SK-N-MC (cell line): ENCODE measurements at regions not wholly inside any gene's neighbourhood (a gene's known extent, or its start where the extent isn't known, plus 50 kb on each side); places are given as distances from the start of the nearest gene placed in this dataset.
"Not testable (repeated sequence)": the region's sequence is repeated elsewhere in the genome, so short reads cannot be mapped to it uniquely, and the experiment has no call there.

ENCODE experiments used
- DNase-seq: peaks from one replicate; pipeline ENCODE4 v3.0.0-alpha.2; 2011; ENCODE audit warnings: low read depth, low spot score
- H3K27ac ChIP-seq: fragments of 200-600 bp; sonication (generic); 2 replicates; pipeline ENCODE4 v1.5.1; 2016; ENCODE audit warnings: mixed run types
- H3K36me3 ChIP-seq: fragments of 200-600 bp; sonication (generic); 2 replicates; pipeline ENCODE4 v1.6.1; 2017; ENCODE audit warnings: antibody characterized with exemption, low read length, mixed read lengths; ENCODE audit not compliant: insufficient read depth
- H3K4me3 ChIP-seq: fragments of 200-600 bp; sonication (generic); 2 replicates; pipeline ENCODE4 v1.5.1; 2016
- H3K9ac ChIP-seq: fragments of 200-600 bp; sonication (generic); 2 replicates; pipeline ENCODE4 v1.8.0; 2017; ENCODE audit warnings: mixed run types, mixed read lengths; ENCODE audit not compliant: insufficient read length
- H3K9me3 ChIP-seq: fragments of 200-600 bp; sonication (generic); 2 replicates; pipeline ENCODE4 v1.6.1; 2017; ENCODE audit warnings: low read depth, mild to moderate bottlenecking, antibody characterized with exemption, low read length, moderate library complexity, mixed read lengths
- EZH2 ChIP-seq: fragments of 200-600 bp; sonication (generic); IDR thresholded peaks from one replicate; pipeline ENCODE4 v1.6.1; 2017; ENCODE audit warnings: antibody characterized with exemption
- FOXP2 ChIP-seq: optimal IDR thresholded peaks from 2 replicates; pipeline ENCODE3; 2011; ENCODE audit warnings: mild to moderate bottlenecking, moderate library complexity; ENCODE audit not compliant: insufficient read depth; ENCODE audit errors: extremely low read length, control extremely low read depth
- POLR2AphosphoS5 ChIP-seq: IDR thresholded peaks from 2 replicates; pipeline ENCODE4 v1.6.1; 2012; ENCODE audit warnings: mild to moderate bottlenecking, low read depth, low read length, borderline replicate concordance

DNA sequence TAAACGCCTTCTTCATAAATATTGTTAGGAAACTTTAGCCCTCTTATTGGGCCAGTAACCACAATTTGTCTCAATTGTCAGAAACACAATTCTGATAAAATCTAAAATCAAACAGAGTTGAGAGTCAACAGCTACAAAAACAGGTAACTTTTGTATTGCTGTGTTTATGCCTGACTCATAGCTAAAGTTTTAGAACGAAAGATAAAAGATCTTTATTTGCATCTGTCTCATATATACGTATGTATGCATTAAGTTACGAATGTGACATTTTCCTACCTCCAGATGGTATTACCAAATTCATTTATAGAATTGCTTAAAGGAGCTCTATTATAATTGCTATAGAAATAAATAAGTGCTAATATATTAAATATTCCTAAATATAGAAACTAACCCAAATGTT is 887.9 kb upstream of the NDST4 start:
- Histone ChIP-seq H3K9ac (no peak overlapping the region), H3K27ac (no peak overlapping the region), H3K9me3 (no peaks in the 10 kb centered on the region), H3K36me3 (no peaks in the 10 kb centered on the region), H3K4me3 (no peak overlapping the region)
- TF ChIP-seq FOXP2 = no peak
- TF ChIP-seq EZH2 = no peak
- TF ChIP-seq POLR2AphosphoS5 = no peak
- DNase-seq = no peak

- TF ChIP-seq EZH2 = no peak
- TF ChIP-seq FOXP2 = no peak
- TF ChIP-seq POLR2AphosphoS5 = no peak
Observed at GRCh38 chr4:115986573-115986972, 873.2 kb upstream of the NDST4 start.

GRCh38 chr4:115975421-115976001 is 862.1 kb upstream of the NDST4 start:
- not testable (repeated sequence) for H3K4me3 ChIP-seq, H3K9me3 ChIP-seq, H3K9ac ChIP-seq, H3K27ac ChIP-seq, DNase-seq, H3K36me3 ChIP-seq

More at GRCh38 chr4:115986573-115986972, 873.2 kb upstream of the NDST4 start:
- no peaks in the 10 kb centered on the region for H3K36me3 ChIP-seq
- no peak overlapping the region for H3K4me3 ChIP-seq
- H3K9me3 ChIP-seq = no peaks in the 10 kb centered on the region
- H3K9ac ChIP-seq = no peak overlapping the region
- DNase-seq = no peak
- no peak overlapping the region for H3K27ac ChIP-seq

GRCh38 chr4:115973768-115974167 is 860.3 kb upstream of the NDST4 start:
- no peaks in the 10 kb centered on the region for H3K9me3 ChIP-seq
- H3K27ac ChIP-seq = no peak overlapping the region
- no peak for DNase-seq
- H3K4me3 ChIP-seq = no peak overlapping the region
- H3K9ac ChIP-seq = no peak overlapping the region
- TF ChIP-seq POLR2AphosphoS5 (no peak), FOXP2 (no peak), EZH2 (no peak)
- H3K36me3 ChIP-seq = no peaks in the 10 kb centered on the region

GRCh38 chr4:115972967-115973366 is 859.5 kb upstream of the NDST4 start:
- Histone ChIP-seq H3K27ac (no peak overlapping the region), H3K9me3 (no peaks in the 10 kb centered on the region), H3K9ac (no peak overlapping the region), H3K4me3 (no peak overlapping the region), H3K36me3 (no peaks in the 10 kb centered on the region)
- DNase-seq = no peak
- TF ChIP-seq EZH2 (no peak), POLR2AphosphoS5 (no peak), FOXP2 (no peak)

DNA sequence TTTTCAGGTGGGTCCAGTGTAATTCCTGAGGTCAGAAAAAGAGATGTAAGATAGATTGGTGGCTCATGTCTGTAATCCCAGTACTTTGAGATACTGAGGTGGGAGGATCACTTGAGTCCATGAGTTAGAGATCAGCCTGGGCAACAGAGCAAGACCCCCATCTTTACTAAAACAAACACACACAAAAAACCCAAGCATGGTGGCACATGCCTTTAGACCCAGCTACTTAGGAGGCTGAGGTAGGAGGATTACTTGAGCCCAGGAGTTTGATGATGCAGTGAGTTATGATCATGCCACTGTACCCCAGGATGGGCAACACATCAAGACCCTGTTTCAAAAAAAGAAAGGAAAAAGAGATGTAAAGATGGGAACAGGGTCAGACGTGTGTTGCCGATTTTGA is 857.4 kb upstream of the NDST4 start:
- no peak for DNase-seq
- H3K4me3 ChIP-seq = no peak overlapping the region

GRCh38 chr4:115969756-115970155 is 856.3 kb upstream of the NDST4 start:
- DNase-seq = no peak
- Histone ChIP-seq H3K9me3 (no peaks in the 10 kb centered on the region), H3K9ac (no peak overlapping the region), H3K4me3 (no peak overlapping the region), H3K27ac (no peak overlapping the region), H3K36me3 (no peaks in the 10 kb centered on the region)
- TF ChIP-seq FOXP2 = no peak
- no peak for TF ChIP-seq EZH2
- no peak for TF ChIP-seq POLR2AphosphoS5

More for the DNA sequence above, 857.4 kb upstream of the NDST4 start:
- TF ChIP-seq EZH2 (no peak), POLR2AphosphoS5 (no peak), FOXP2 (no peak)
- Histone ChIP-seq H3K27ac (no peak overlapping the region), H3K9me3 (no peaks in the 10 kb centered on the region), H3K36me3 (no peaks in the 10 kb centered on the region), H3K9ac (no peak overlapping the region)

- H3K9me3 ChIP-seq = no peaks in the 10 kb centered on the region
- H3K9ac ChIP-seq = no peak overlapping the region
- no peak for TF ChIP-seq FOXP2
- H3K27ac ChIP-seq = no peak overlapping the region
- H3K36me3 ChIP-seq = no peaks in the 10 kb centered on the region
- DNase-seq = no peak
- no peak overlapping the region for H3K4me3 ChIP-seq
Observed at GRCh38 chr4:115965588-115965987, 852.2 kb upstream of the NDST4 start.

DNA sequence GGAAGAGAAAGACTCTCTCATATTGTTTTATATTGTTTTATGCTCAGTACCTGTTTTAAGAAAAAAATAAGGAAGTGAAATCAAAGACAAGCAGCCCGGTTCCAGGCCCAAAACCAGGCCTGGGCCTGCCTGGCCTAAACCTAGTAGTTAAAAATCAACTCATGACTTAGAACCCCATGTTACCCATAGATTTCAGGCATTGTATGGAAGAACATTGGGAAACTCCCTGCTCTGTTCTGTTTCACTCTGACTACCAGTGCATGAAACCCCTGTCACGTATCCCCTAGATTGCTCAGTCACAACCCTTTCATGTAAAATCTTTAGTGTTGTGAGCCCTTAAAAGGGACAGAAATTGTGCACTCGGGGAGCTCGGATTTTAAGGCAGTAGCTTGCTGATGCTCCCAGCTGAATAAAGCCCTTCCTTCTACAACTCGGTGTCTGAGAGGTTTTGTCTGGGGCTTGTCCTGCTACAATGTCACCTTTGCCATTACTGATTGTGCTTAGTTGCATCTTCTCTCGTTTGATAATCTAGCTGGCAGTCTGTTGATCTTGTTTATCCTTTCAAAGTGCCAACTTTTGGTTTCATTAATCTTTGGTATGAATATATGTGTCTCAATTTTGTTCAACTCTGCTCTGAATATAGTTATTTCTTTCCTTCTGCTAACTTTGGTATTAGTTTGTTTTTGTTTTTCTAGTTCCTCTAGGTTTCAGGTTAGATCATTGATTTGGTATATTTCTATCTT is 842.8 kb upstream of the NDST4 start:
- not testable (repeated sequence) for H3K9me3 ChIP-seq, H3K9ac ChIP-seq, H3K27ac ChIP-seq, H3K36me3 ChIP-seq, DNase-seq, H3K4me3 ChIP-seq
